RKO (cell line): ENCODE measurements at regions not wholly inside any gene's neighbourhood (a gene's known extent, or its start where the extent isn't known, plus 50 kb on each side); places are given as distances from the start of the nearest gene placed in this dataset.

Experiments
- DNase-seq: peaks from one replicate; pipeline ENCODE4 v3.0.0-alpha.2; 2016; ENCODE audit warnings: low spot score

GRCh38 chr4:14047840-14048239 lies 420.3 kb upstream of the BOD1L1 start:
- DNase-seq: no peak

GRCh38 chr4:14049946-14050345 lies 422.4 kb upstream of the BOD1L1 start:
- no peak for DNase-seq

GRCh38 chr4:14053291-14053690 lies 425.8 kb upstream of the BOD1L1 start:
- DNase-seq: no peak

- no peak for DNase-seq
Measured at GRCh38 chr4:14054391-14054790, 426.9 kb upstream of the BOD1L1 start.

- DNase-seq: no peak
Measured at GRCh38 chr4:14059006-14059405, 431.5 kb upstream of the BOD1L1 start.

- DNase-seq: no peak
Measured at GRCh38 chr4:14064984-14065383, 437.5 kb upstream of the BOD1L1 start.

- no peak for DNase-seq
Measured at GRCh38 chr4:14065406-14065805, 437.9 kb upstream of the BOD1L1 start.

GRCh38 chr4:14066979-14067378 lies 439.5 kb upstream of the BOD1L1 start:
- no peak for DNase-seq

- no peak for DNase-seq
Measured at GRCh38 chr4:14069886-14070285, 442.4 kb upstream of the BOD1L1 start.

- no peak for DNase-seq
Measured at GRCh38 chr4:14070289-14070880, 442.9 kb upstream of the BOD1L1 start.

GRCh38 chr4:14072506-14072905 lies 445.0 kb upstream of the BOD1L1 start:
- DNase-seq: no peak

GRCh38 chr4:14076776-14077175 lies 449.3 kb upstream of the BOD1L1 start:
- no peak for DNase-seq

GRCh38 chr4:14078326-14078725 lies 450.8 kb upstream of the BOD1L1 start:
- no peak for DNase-seq

GRCh38 chr4:14079601-14080000 lies 452.1 kb upstream of the BOD1L1 start:
- DNase-seq: no peak

GRCh38 chr4:14083150-14083549 lies 455.6 kb upstream of the BOD1L1 start:
- DNase-seq: no peak

- no peak for DNase-seq
Measured at GRCh38 chr4:14084598-14084997, 457.1 kb upstream of the BOD1L1 start.

- no peak for DNase-seq
Measured at GRCh38 chr4:14087459-14087858, 459.9 kb upstream of the BOD1L1 start.

- DNase-seq: no peak
Measured at GRCh38 chr4:14087921-14088320, 460.4 kb upstream of the BOD1L1 start.

GRCh38 chr4:14091531-14091930 lies 464.0 kb upstream of the BOD1L1 start:
- DNase-seq: no peak

GRCh38 chr4:14091966-14092365 lies 464.4 kb upstream of the BOD1L1 start:
- DNase-seq: no peak

- no peak for DNase-seq
Measured at GRCh38 chr4:14092741-14093140, 465.2 kb upstream of the BOD1L1 start.

GRCh38 chr4:14095831-14096230 lies 468.3 kb upstream of the BOD1L1 start:
- DNase-seq: no peak

GRCh38 chr4:14096396-14096965 lies 469.0 kb upstream of the BOD1L1 start:
- no peak for DNase-seq

- no peak for DNase-seq
Measured at GRCh38 chr4:14100349-14100748, 472.8 kb upstream of the BOD1L1 start.
